GM19438 (cell line): ENCODE measurements at regions not wholly inside any gene's neighbourhood (a gene's known extent, or its start where the extent isn't known, plus 50 kb on each side); places are given as distances from the start of the nearest gene placed in this dataset.

ENCODE experiments used
- ATAC-seq: cut with Tn5 transposase; IDR thresholded peaks from one replicate; pipeline ENCODE4 v1.9.1; 2021; ENCODE audit warnings: low read depth; ENCODE audit not compliant: unreplicated experiment

DNA sequence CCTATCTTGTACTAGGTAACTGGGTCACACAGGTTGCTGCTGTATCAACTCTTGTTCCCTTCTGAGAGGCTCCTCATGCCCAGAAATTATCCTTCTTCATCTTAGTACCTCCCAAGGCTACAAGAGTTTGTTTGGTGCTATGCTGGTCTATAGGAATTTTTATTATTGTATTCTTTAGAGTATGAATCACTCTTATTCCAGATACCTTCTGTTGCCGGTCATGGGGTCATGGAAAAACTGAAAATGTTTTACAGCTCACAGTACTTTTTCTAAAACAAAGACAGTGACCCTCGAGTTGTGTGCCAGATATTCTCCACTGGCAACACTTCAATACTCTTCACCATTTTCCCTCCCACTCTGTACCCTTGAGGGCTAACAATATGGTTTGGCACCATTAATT is 1598.0 kb upstream of the TMEM132C start:
- ATAC-seq = no peak

DNA sequence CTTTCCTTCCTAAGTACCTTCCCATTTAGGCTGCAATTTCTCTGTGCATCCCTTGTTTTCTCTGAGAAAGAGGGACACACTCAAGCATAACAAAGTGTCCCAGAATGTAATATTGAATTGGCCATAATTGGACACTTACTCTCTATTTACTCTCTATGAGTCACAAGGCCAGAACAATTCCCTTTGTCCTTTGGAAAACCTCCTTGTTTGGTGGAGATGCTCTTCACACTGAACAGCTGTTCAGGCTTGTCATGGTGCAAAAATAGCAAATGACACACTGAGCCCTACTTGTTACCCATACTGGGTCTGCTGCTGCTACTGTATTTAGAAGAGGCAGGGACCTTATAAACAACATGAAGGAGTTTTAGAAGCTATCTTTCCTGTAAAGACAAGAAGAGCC is 1590.5 kb upstream of the TMEM132C start:
- no peak for ATAC-seq

GRCh38 chr12:126681676-126682075 is 1585.3 kb upstream of the TMEM132C start:
- no peak for ATAC-seq

- ATAC-seq = no peak
These were observed 1582.3 kb upstream of the TMEM132C start for GRCh38 chr12:126684703-126685102.

DNA sequence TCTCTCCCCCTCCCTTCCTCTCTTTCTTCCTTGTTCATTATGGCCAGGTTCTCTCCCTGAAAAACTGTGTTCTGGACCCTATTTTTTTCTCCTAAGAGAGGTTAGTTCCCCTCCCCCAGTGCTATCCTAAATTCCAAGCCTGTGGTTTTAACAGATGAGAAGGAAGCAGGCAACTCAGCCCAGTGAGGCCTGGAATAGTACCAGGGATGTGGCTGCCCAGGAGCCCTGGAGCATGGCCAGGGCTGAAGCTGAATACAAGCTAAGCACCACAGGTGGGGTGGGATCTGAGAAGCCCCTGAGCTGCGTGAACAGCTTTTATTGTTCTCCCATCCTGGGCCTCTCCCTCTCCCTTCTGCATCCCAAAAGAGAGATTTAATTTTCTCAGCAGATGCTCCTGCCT is 1581.3 kb upstream of the TMEM132C start:
- ATAC-seq = no peak

GRCh38 chr12:126688556-126688955 is 1578.4 kb upstream of the TMEM132C start:
- no peak for ATAC-seq

- ATAC-seq = no peak
These were observed 1566.9 kb upstream of the TMEM132C start for GRCh38 chr12:126700096-126700495.

DNA sequence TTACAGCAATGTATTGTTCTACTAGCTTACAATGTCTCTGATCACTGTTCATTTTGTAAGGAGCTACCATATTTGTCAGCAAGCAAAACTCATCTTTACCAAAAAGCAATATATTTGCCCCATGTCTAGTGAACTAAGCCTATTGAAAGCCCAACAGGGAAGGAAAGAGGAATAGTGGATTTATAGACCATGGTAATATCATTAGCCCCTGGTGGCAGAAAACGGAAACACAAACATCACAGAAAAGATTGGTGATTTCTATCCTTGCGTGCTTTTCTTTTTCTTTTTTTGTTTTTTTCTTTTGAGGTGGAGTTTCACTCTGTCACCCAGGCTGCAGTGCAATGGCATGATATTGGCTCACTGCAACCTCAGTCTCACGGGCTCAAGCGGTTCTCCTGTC is 1562.4 kb upstream of the TMEM132C start:
- no peak for ATAC-seq

GRCh38 chr12:126706300-126706699 is 1560.7 kb upstream of the TMEM132C start:
- no peak for ATAC-seq

GRCh38 chr12:126708492-126708896 is 1558.5 kb upstream of the TMEM132C start:
- ATAC-seq = no peak

DNA sequence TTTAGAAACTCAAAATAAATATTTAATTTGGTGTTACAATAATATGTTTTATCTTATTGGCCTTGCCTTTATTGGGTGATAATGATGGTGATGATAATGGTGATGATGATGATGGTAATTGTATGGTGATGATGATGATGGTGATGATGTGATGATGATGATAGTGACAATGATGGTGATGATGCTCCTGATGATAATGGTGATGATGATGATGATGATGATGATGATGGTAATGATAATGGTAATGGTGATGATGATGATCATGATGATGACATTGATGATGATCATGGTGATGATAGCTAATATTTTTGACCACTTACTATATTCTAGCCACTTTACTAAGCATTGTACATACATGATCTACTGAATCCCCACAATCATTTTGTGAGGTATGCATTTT is 1548.6 kb upstream of the TMEM132C start:
- no peak for ATAC-seq

- ATAC-seq = no peak
These were observed 1546.9 kb upstream of the TMEM132C start for GRCh38 chr12:126719912-126720705.

GRCh38 chr12:126726481-126727217 is 1540.3 kb upstream of the TMEM132C start:
- ATAC-seq = no peak

DNA sequence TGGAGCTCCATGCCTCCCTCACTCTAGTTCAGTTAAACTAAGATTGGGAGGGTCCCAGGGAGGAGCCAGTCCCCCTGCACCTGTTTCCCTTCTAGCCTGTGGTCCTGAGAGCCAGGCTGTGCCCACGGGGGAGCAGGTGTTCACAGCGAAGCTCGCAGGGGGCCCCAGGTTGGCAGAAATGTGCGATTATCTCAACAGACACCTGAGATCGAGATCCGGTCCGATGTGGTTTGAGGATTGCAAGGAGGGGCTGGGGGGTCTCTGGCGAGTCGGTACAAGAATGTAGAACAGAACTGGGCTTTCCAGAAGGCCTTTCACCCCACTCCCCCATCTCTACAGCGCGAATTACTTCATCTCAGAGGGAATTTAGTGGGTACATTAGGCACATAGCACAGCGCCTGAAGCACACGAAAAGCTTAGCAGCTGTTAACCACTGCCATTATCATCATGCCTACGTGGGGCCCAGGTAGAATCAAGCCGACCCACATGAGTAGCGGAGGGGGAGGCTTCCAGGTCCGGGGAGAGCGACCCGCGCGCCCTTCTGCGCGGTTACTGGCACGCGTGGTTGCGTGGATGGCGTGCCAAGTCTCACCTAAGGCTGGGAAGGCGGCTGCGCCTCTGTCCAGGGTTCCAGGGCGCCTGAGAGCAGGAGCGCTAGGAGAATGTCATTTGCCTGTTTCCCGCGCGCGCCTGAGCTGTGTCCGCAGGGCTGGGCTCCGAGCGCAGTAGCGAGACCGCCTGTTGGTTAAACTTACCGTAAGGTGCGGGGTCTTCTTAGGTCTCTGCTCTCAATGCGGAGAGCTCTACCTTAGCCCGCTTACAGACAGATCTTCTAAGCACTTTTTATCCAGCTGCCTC is 1539.5 kb upstream of the TMEM132C start:
- no peak for ATAC-seq

- no peak for ATAC-seq
These were observed 1532.7 kb upstream of the TMEM132C start for GRCh38 chr12:126734296-126734695.

- ATAC-seq = no peak
These were observed 1532.3 kb upstream of the TMEM132C start for GRCh38 chr12:126734710-126735109.

GRCh38 chr12:126741536-126742240 is 1525.3 kb upstream of the TMEM132C start:
- no peak for ATAC-seq

GRCh38 chr12:126742241-126742641 is 1524.7 kb upstream of the TMEM132C start:
- ATAC-seq = no peak

GRCh38 chr12:126747530-126748149 is 1519.3 kb upstream of the TMEM132C start:
- ATAC-seq = peak; percentile 85

GRCh38 chr12:126752021-126752420 is 1514.9 kb upstream of the TMEM132C start:
- no peak for ATAC-seq
